ENCODE measurements at regions not wholly inside any gene's neighbourhood (a gene's known extent, or its start where the extent isn't known, plus 50 kb on each side); places are given as distances from the start of the nearest gene placed in this dataset.

- Histone ChIP-seq H3K9me3 (ENCODE audit: control insufficient read depth in 3 of 3, low read length in 3 of 3) (no peaks in the 10 kb centered on the region), H3K9ac (ENCODE audit: low read depth in 1 of 3, low read length in 3 of 3) (no peak overlapping the region), H3K27ac (ENCODE audit: low read depth, low read length) (no peak overlapping the region), H3K36me3 (ENCODE audit: control insufficient read depth in 3 of 3, insufficient read depth in 3 of 3, low read length in 3 of 3) (no peaks in the 10 kb centered on the region), H3K27me3 (ENCODE audit: control insufficient read depth in 3 of 3, insufficient read depth in 3 of 3, low read length in 3 of 3) (peaks cover 13 to 36% (median 34%) of the 10 kb centered on the region in 3 donors), H3K4me3 (ENCODE audit: low read length in 3 of 3) (no peak overlapping the region), H3K4me1 (ENCODE audit: control insufficient read depth in 3 of 3, insufficient read depth in 3 of 3, low read length in 3 of 3) (peaks cover 0 to 3% (median 0%) of the 10 kb centered on the region in 3 donors)
Measured at GRCh38 chr11:43545610-43546009, 134.9 kb upstream of the HSD17B12 start.

GRCh38 chr11:43546561-43547429 is 133.7 kb upstream of the HSD17B12 start:
- no peaks in the 10 kb centered on the region for H3K9me3 ChIP-seq (ENCODE audit: control insufficient read depth in 3 of 3, low read length in 3 of 3)
- H3K27me3 ChIP-seq (ENCODE audit: control insufficient read depth in 3 of 3, insufficient read depth in 3 of 3, low read length in 3 of 3), result peaks cover 13 to 43% (median 39%) of the 10 kb centered on the region in 3 donors
- H3K9ac ChIP-seq (ENCODE audit: low read depth in 1 of 3, low read length in 3 of 3), result no peak overlapping the region
- H3K4me1 ChIP-seq (ENCODE audit: control insufficient read depth in 3 of 3, insufficient read depth in 3 of 3, low read length in 3 of 3), result peaks cover 0 to 3% (median 0%) of the 10 kb centered on the region in 3 donors
- no peak overlapping the region for H3K4me3 ChIP-seq (ENCODE audit: low read length in 3 of 3)
- no peak overlapping the region for H3K27ac ChIP-seq (ENCODE audit: low read depth, low read length)
- no peaks in the 10 kb centered on the region for H3K36me3 ChIP-seq (ENCODE audit: control insufficient read depth in 3 of 3, insufficient read depth in 3 of 3, low read length in 3 of 3)

GRCh38 chr11:43547430-43547831 is 133.1 kb upstream of the HSD17B12 start:
- peaks cover 13 to 43% (median 39%) of the 10 kb centered on the region in 3 donors for H3K27me3 ChIP-seq (ENCODE audit: control insufficient read depth in 3 of 3, insufficient read depth in 3 of 3, low read length in 3 of 3)
- H3K4me3 ChIP-seq (ENCODE audit: low read length in 3 of 3), result no peak overlapping the region
- no peak overlapping the region for H3K9ac ChIP-seq (ENCODE audit: low read depth in 1 of 3, low read length in 3 of 3)
- peaks cover 0 to 3% (median 0%) of the 10 kb centered on the region in 3 donors for H3K4me1 ChIP-seq (ENCODE audit: control insufficient read depth in 3 of 3, insufficient read depth in 3 of 3, low read length in 3 of 3)
- no peaks in the 10 kb centered on the region for H3K36me3 ChIP-seq (ENCODE audit: control insufficient read depth in 3 of 3, insufficient read depth in 3 of 3, low read length in 3 of 3)
- H3K27ac ChIP-seq (ENCODE audit: low read depth, low read length), result no peak overlapping the region
- H3K9me3 ChIP-seq (ENCODE audit: control insufficient read depth in 3 of 3, low read length in 3 of 3), result no peaks in the 10 kb centered on the region

GRCh38 chr11:43547889-43548381 is 132.6 kb upstream of the HSD17B12 start:
- Histone ChIP-seq H3K36me3 (ENCODE audit: control insufficient read depth in 3 of 3, insufficient read depth in 3 of 3, low read length in 3 of 3) (no peaks in the 10 kb centered on the region), H3K4me1 (ENCODE audit: control insufficient read depth in 3 of 3, insufficient read depth in 3 of 3, low read length in 3 of 3) (peaks cover 0 to 3% (median 0%) of the 10 kb centered on the region in 3 donors), H3K27ac (ENCODE audit: low read depth, low read length) (no peak overlapping the region), H3K9me3 (ENCODE audit: control insufficient read depth in 3 of 3, low read length in 3 of 3) (no peaks in the 10 kb centered on the region), H3K4me3 (ENCODE audit: low read length in 3 of 3) (no peak overlapping the region), H3K27me3 (ENCODE audit: control insufficient read depth in 3 of 3, insufficient read depth in 3 of 3, low read length in 3 of 3) (peaks cover 14 to 43% (median 41%) of the 10 kb centered on the region in 3 donors), H3K9ac (ENCODE audit: low read depth in 1 of 3, low read length in 3 of 3) (no peak overlapping the region)

- Histone ChIP-seq H3K9me3 (ENCODE audit: control insufficient read depth in 3 of 3, low read length in 3 of 3) (no peaks in the 10 kb centered on the region), H3K4me1 (ENCODE audit: control insufficient read depth in 3 of 3, insufficient read depth in 3 of 3, low read length in 3 of 3) (peaks cover 0 to 3% (median 0%) of the 10 kb centered on the region in 3 donors), H3K27me3 (ENCODE audit: control insufficient read depth in 3 of 3, insufficient read depth in 3 of 3, low read length in 3 of 3) (peaks cover 24 to 53% (median 48%) of the 10 kb centered on the region in 3 donors), H3K9ac (ENCODE audit: low read depth in 1 of 3, low read length in 3 of 3) (no peak overlapping the region), H3K36me3 (ENCODE audit: control insufficient read depth in 3 of 3, insufficient read depth in 3 of 3, low read length in 3 of 3) (no peaks in the 10 kb centered on the region), H3K4me3 (ENCODE audit: low read length in 3 of 3) (no peak overlapping the region), H3K27ac (ENCODE audit: low read depth, low read length) (no peak overlapping the region)
Measured at GRCh38 chr11:43548916-43549315, 131.6 kb upstream of the HSD17B12 start.

- H3K36me3 ChIP-seq (ENCODE audit: control insufficient read depth in 3 of 3, insufficient read depth in 3 of 3, low read length in 3 of 3), result no peaks in the 10 kb centered on the region
- H3K4me1 ChIP-seq (ENCODE audit: control insufficient read depth in 3 of 3, insufficient read depth in 3 of 3, low read length in 3 of 3), result peaks cover 0 to 3% (median 0%) of the 10 kb centered on the region in 3 donors
- H3K27me3 ChIP-seq (ENCODE audit: control insufficient read depth in 3 of 3, insufficient read depth in 3 of 3, low read length in 3 of 3), result peaks cover 31 to 57% (median 55%) of the 10 kb centered on the region in 3 donors
- no peak overlapping the region for H3K9ac ChIP-seq (ENCODE audit: low read depth in 1 of 3, low read length in 3 of 3)
- no peak overlapping the region for H3K4me3 ChIP-seq (ENCODE audit: low read length in 3 of 3)
- H3K27ac ChIP-seq (ENCODE audit: low read depth, low read length), result no peak overlapping the region
- H3K9me3 ChIP-seq (ENCODE audit: control insufficient read depth in 3 of 3, low read length in 3 of 3), result no peaks in the 10 kb centered on the region
Measured at GRCh38 chr11:43549624-43550023, 130.9 kb upstream of the HSD17B12 start.

GRCh38 chr11:43550714-43551113 is 129.8 kb upstream of the HSD17B12 start:
- Histone ChIP-seq H3K9ac (ENCODE audit: low read depth in 1 of 3, low read length in 3 of 3) (no peak overlapping the region), H3K27me3 (ENCODE audit: control insufficient read depth in 3 of 3, insufficient read depth in 3 of 3, low read length in 3 of 3) (peaks cover 32 to 66% (median 59%) of the 10 kb centered on the region in 3 donors), H3K4me1 (ENCODE audit: control insufficient read depth in 3 of 3, insufficient read depth in 3 of 3, low read length in 3 of 3) (peaks cover 0 to 3% (median 3%) of the 10 kb centered on the region in 3 donors), H3K9me3 (ENCODE audit: control insufficient read depth in 3 of 3, low read length in 3 of 3) (no peaks in the 10 kb centered on the region), H3K4me3 (ENCODE audit: low read length in 3 of 3) (no peak overlapping the region), H3K36me3 (ENCODE audit: control insufficient read depth in 3 of 3, insufficient read depth in 3 of 3, low read length in 3 of 3) (no peaks in the 10 kb centered on the region), H3K27ac (ENCODE audit: low read depth, low read length) (no peak overlapping the region)

GRCh38 chr11:43554148-43554473 is 126.4 kb upstream of the HSD17B12 start:
- Histone ChIP-seq H3K27me3 (ENCODE audit: control insufficient read depth in 3 of 3, insufficient read depth in 3 of 3, low read length in 3 of 3) (peaks cover 39 to 70% (median 58%) of the 10 kb centered on the region in 3 donors), H3K9me3 (ENCODE audit: control insufficient read depth in 3 of 3, low read length in 3 of 3) (no peaks in the 10 kb centered on the region), H3K4me3 (ENCODE audit: low read length in 3 of 3) (no peak overlapping the region), H3K27ac (ENCODE audit: low read depth, low read length) (no peak overlapping the region), H3K36me3 (ENCODE audit: control insufficient read depth in 3 of 3, insufficient read depth in 3 of 3, low read length in 3 of 3) (no peaks in the 10 kb centered on the region), H3K4me1 (ENCODE audit: control insufficient read depth in 3 of 3, insufficient read depth in 3 of 3, low read length in 3 of 3) (peaks cover 0 to 12% (median 6%) of the 10 kb centered on the region in 3 donors), H3K9ac (ENCODE audit: low read depth in 1 of 3, low read length in 3 of 3) (no peak overlapping the region)

- Histone ChIP-seq H3K4me3 (ENCODE audit: low read length in 3 of 3) (peak overlapping the region in 1 of 3 donors; percentile 1), H3K36me3 (ENCODE audit: control insufficient read depth in 3 of 3, insufficient read depth in 3 of 3, low read length in 3 of 3) (no peaks in the 10 kb centered on the region), H3K9ac (ENCODE audit: low read depth in 1 of 3, low read length in 3 of 3) (no peak overlapping the region), H3K27ac (ENCODE audit: low read depth, low read length) (no peak overlapping the region), H3K4me1 (ENCODE audit: control insufficient read depth in 3 of 3, insufficient read depth in 3 of 3, low read length in 3 of 3) (peaks cover 0 to 12% (median 6%) of the 10 kb centered on the region in 3 donors), H3K9me3 (ENCODE audit: control insufficient read depth in 3 of 3, low read length in 3 of 3) (no peaks in the 10 kb centered on the region), H3K27me3 (ENCODE audit: control insufficient read depth in 3 of 3, insufficient read depth in 3 of 3, low read length in 3 of 3) (peaks cover 45 to 74% (median 68%) of the 10 kb centered on the region in 3 donors)
Measured at GRCh38 chr11:43555186-43555585, 125.4 kb upstream of the HSD17B12 start.

All from skeletal muscle tissue (tissue), 3 donors.